IPS-20b (cell line): ENCODE measurements at regions not wholly inside any gene's neighbourhood (a gene's known extent, or its start where the extent isn't known, plus 50 kb on each side); places are given as distances from the start of the nearest gene placed in this dataset.

Experiments used
- H3K27ac ChIP-seq: one replicate; pipeline ENCODE4 v1.5.1; 2013; ENCODE audit warnings: low read length
- H3K27me3 ChIP-seq: 2 replicates; pipeline ENCODE4 v1.6.1; 2013; ENCODE audit warnings: mild to moderate bottlenecking, low read length, inconsistent platforms; ENCODE audit not compliant: insufficient read depth
- H3K36me3 ChIP-seq: 2 replicates; pipeline ENCODE4 v1.6.1; 2013; ENCODE audit warnings: low read depth, mild to moderate bottlenecking, inconsistent platforms, low read length, moderate library complexity; ENCODE audit not compliant: insufficient read depth
- H3K4me1 ChIP-seq: 2 replicates; pipeline ENCODE4 v1.6.1; 2013; ENCODE audit warnings: mild to moderate bottlenecking, control low read depth, inconsistent platforms, low read length, moderate library complexity; ENCODE audit not compliant: insufficient read depth
- H3K4me3 ChIP-seq: 2 replicates; pipeline ENCODE4 v1.5.1; 2013; ENCODE audit warnings: mild to moderate bottlenecking, low read length, inconsistent platforms
- H3K9ac ChIP-seq: 2 replicates; pipeline ENCODE4 v1.6.1; 2013; ENCODE audit warnings: low read depth, mild to moderate bottlenecking, inconsistent platforms, low read length, moderate library complexity
- H3K9me3 ChIP-seq: 2 replicates; pipeline ENCODE4 v1.6.1; 2013; ENCODE audit warnings: mild to moderate bottlenecking, low read depth, low read length, inconsistent platforms; ENCODE audit not compliant: insufficient read depth

- no peak overlapping the region for H3K27ac ChIP-seq
- H3K9ac ChIP-seq: no peak overlapping the region
- no peak overlapping the region for H3K4me3 ChIP-seq
- no peaks in the 10 kb centered on the region for H3K9me3 ChIP-seq
- no peaks in the 10 kb centered on the region for H3K36me3 ChIP-seq
- peaks cover 19% of the 10 kb centered on the region; the same call in 1 of the 2 replicates for H3K4me1 ChIP-seq
- H3K27me3 ChIP-seq: peaks cover 23% of the 10 kb centered on the region
These were observed 836.1 kb downstream of the GALC start for GRCh38 chr14:87156878-87157277.

DNA sequence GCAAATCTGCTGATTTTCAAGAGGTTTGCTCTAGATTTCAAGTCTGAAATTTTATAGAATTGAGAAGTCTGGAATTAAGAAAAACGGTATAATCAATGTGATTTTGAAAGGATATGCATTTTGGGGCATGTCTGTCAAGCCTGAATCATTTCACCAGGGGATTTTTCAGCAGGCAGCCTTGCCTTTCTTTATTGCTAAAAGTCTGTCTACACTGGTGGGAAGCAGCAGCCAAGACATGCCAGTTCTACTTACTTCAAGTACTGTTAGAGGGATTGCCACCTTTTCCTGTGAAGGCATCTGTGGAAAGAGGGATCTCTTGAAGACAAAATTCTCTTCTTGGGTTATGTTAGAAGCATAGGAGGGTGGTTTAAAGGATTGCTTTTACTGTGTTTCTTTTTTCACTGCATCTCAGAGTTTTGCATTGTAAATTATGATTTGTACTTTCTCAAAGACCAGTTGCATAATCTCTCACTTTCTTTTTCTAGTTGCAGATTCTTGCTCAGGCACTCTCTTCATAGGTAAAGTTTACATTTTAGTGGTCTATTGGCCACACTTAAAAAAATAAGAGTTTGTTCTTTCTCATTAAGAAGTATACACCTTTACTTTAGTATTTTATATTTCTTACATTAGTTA lies 837.0 kb downstream of the GALC start:
- no peak overlapping the region for H3K4me3 ChIP-seq
- no peak overlapping the region for H3K9ac ChIP-seq
- H3K36me3 ChIP-seq: no peaks in the 10 kb centered on the region
- no peaks in the 10 kb centered on the region for H3K9me3 ChIP-seq
- peaks cover 19% of the 10 kb centered on the region; the same call in 1 of the 2 replicates for H3K4me1 ChIP-seq
- H3K27ac ChIP-seq: no peak overlapping the region
- peaks cover 32% of the 10 kb centered on the region for H3K27me3 ChIP-seq

GRCh38 chr14:87153901-87154300 lies 839.1 kb downstream of the GALC start:
- Histone ChIP-seq H3K4me1 (peaks cover 31% of the 10 kb centered on the region; the same call in 1 of the 2 replicates), H3K4me3 (no peak overlapping the region), H3K9me3 (no peaks in the 10 kb centered on the region), H3K27ac (no peak overlapping the region), H3K27me3 (peaks cover 50% of the 10 kb centered on the region), H3K36me3 (no peaks in the 10 kb centered on the region), H3K9ac (no peak overlapping the region)

DNA sequence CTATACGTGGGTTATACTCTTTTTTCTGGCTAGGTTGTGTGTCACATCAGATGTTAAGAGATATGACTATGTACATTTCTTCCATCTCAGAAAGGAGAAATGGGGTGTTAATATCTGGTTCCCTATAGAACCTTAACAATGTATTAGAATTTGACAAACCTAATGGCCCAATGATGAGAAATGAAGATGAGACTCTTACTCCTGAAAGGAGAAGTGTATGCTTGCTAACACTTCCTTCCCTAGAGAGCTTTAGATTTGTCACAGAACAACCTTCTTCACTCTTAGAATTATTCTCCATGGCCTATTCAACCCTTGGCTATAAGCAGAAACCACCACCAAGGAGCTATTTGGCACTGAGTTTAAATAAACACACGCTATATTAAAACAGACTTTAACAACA lies 839.6 kb downstream of the GALC start:
- Histone ChIP-seq H3K27ac (no peak overlapping the region), H3K9ac (no peak overlapping the region), H3K27me3 (peaks cover 55% of the 10 kb centered on the region), H3K4me1 (peaks cover 35% of the 10 kb centered on the region; the same call in 1 of the 2 replicates), H3K4me3 (no peak overlapping the region), H3K36me3 (no peaks in the 10 kb centered on the region), H3K9me3 (no peaks in the 10 kb centered on the region)

- Histone ChIP-seq H3K36me3 (no peaks in the 10 kb centered on the region), H3K4me3 (no peak overlapping the region), H3K27ac (no peak overlapping the region), H3K9ac (no peak overlapping the region), H3K27me3 (peaks cover 62% of the 10 kb centered on the region), H3K4me1 (peaks cover 40% of the 10 kb centered on the region; the same call in 1 of the 2 replicates), H3K9me3 (no peaks in the 10 kb centered on the region)
These were observed 840.3 kb downstream of the GALC start for GRCh38 chr14:87152693-87153092.

DNA sequence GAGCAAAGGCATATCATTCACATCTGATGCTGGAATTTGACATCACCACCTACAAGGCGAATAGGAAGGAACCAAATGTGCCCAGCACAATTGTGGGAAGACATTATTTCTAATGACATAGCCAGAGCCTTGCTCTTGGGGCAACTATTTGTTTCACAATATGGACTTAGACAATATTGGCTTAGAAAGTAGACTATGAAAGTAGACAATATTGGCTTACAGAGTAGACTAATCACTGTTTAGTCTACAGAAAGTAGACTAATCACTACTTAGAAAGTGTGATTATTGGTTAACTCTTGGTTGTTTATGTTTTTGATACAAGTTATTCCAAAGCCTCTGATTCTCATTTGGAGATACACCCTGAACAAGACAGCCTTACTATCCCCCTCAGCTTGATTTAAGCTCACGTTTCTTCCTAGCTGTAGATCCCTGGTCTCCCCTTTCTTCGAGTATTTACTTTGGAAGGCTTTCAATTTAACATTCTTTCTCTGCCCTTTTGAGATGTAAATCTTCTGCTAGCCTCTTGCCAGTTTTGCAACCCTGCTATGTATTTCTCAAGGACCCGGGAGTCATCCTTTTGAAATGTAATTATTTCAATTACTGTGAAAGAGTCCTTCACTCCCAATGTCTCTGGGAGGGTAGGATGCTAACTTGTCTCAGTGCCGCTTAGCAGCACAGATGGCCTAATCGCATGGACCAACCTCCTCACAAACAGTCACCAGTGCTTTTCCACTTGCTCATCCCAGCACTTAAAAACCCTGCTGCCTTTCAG lies 843.2 kb downstream of the GALC start:
- Histone ChIP-seq H3K4me3 (peak overlapping the region; percentile 43; the same call in 1 of the 2 replicates), H3K27ac (no peak overlapping the region), H3K36me3 (no peaks in the 10 kb centered on the region), H3K9me3 (no peaks in the 10 kb centered on the region), H3K4me1 (peaks cover 36% of the 10 kb centered on the region; the same call in 1 of the 2 replicates), H3K27me3 (peaks cover 80% of the 10 kb centered on the region), H3K9ac (no peak overlapping the region)

DNA sequence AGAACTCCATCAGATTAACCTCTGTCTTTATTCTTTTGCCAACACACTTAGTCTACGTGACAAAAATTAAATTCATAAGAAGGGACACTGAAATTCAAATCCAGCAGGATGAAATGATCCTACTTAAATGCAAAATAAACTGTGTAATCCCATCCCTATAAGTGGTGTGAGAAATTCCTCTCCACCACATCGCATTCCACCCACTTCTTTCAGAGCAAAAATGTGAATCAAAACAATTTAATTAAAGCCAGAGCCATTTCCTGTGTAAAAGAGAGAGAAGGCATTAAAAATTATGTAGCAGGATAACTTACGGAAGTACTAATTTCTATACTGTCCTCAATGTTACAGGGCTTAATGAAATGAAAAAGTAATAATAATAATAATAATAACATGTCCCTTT lies 844.3 kb downstream of the GALC start:
- peaks cover 75% of the 10 kb centered on the region for H3K27me3 ChIP-seq
- H3K9ac ChIP-seq: no peak overlapping the region
- H3K9me3 ChIP-seq: no peaks in the 10 kb centered on the region
- no peaks in the 10 kb centered on the region for H3K36me3 ChIP-seq
- peaks cover 31% of the 10 kb centered on the region; the same call in 1 of the 2 replicates for H3K4me1 ChIP-seq
- H3K4me3 ChIP-seq: no peak overlapping the region
- H3K27ac ChIP-seq: no peak overlapping the region

DNA sequence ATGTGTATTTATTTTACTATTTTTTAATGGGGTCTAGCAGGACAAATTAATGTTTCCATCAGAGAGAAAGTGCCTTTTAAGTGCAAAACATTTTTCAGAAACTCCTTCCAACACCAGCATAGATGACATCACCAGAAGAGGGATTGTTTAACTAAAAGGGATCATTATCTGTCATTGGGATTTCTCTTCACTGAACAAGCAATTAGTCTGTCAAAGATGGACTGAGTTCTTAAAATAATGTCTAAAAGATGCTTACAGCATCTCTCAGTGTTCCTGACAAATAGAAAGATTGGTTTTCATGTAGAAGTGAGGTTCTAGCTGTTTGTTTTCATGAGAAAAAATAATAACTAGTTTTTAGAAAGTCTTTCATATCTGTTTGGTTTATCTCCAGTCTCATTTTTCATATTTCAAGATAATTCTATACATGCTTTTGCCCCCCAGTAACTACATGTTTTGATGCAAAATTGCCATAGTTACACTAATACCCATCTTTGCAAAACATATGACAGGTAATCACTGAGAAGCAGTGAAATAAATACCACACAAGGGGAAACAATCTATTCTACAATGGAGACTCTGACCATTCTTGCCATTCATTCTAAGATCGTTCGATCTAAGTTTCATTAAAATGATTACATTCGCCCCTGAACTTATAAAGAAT lies 850.3 kb downstream of the GALC start:
- H3K27ac ChIP-seq: no peak overlapping the region
- H3K27me3 ChIP-seq: peaks cover 18% of the 10 kb centered on the region
- H3K4me1 ChIP-seq: 0 out of 2 replicates have a peak, but pooled peaks cover 2% of the 10 kb centered on the region
- no peak overlapping the region for H3K9ac ChIP-seq
- H3K4me3 ChIP-seq: no peak overlapping the region
- H3K9me3 ChIP-seq: no peaks in the 10 kb centered on the region
- no peaks in the 10 kb centered on the region for H3K36me3 ChIP-seq

GRCh38 chr14:87141801-87142200 lies 851.2 kb downstream of the GALC start:
- Histone ChIP-seq H3K4me3 (no peak overlapping the region), H3K4me1 (0 out of 2 replicates have a peak, but pooled peaks cover 2% of the 10 kb centered on the region), H3K9me3 (no peaks in the 10 kb centered on the region), H3K36me3 (no peaks in the 10 kb centered on the region), H3K9ac (no peak overlapping the region), H3K27me3 (peaks cover 11% of the 10 kb centered on the region; the same call in 1 of the 2 replicates), H3K27ac (no peak overlapping the region)

DNA sequence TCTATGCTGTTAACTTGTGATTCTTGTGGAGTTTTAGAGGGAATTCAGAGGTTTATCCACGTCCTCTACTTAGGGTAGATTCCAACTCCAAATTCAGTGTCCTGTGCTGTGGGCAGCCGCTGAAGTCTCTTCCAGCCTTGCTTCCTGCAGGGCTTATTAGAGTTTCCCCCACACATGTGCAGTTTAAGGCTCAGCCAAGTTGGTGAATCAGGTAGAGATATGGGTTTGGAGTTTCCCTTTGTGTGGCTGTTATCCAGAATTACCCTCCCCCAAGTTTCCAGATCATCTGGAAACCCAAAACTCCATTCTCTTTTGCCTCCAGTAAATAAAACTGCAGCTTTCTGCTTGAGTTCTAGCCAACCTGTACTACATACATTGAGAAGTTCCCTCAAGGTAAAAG lies 853.7 kb downstream of the GALC start:
- Histone ChIP-seq H3K4me3 (no peak overlapping the region), H3K36me3 (no peaks in the 10 kb centered on the region), H3K9ac (no peak overlapping the region), H3K27ac (no peak overlapping the region), H3K9me3 (no peaks in the 10 kb centered on the region), H3K4me1 (no peaks in the 10 kb centered on the region), H3K27me3 (no peaks in the 10 kb centered on the region)

DNA sequence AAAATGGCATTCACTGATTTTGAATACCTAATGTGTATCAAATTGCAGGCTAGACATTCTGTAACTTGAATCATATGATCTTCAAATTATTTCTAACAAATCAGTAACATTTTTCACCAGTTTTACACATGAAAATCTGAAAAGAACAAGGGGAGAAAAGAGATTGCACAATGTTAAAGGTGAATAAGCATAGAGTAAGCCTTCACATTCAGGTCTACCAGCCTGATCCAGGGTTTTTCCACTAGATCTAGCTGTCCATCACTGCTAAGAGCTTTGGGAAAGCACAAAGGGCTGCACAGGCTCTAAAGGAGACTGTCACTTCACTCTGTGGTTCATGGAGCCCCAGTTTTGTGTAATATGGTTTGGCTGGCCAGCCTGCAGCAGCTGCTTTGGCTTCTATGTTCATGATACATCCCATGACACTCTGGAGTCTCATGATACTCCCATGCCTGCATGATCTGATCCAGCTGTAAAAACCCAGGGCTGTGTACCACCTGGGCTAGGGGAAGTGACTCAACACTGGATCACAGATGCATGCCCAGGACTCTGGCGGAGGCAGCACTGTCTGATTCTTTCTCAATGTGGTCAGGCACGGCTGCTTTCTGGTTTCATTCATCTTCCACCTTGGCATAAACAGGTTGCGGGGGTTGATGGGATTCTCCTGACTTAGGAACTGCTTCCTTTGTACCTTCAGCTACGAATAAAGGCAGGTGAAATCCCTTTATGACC lies 859.7 kb downstream of the GALC start:
- Histone ChIP-seq H3K9me3 (no peaks in the 10 kb centered on the region), H3K9ac (no peak overlapping the region), H3K36me3 (no peaks in the 10 kb centered on the region), H3K27me3 (no peaks in the 10 kb centered on the region), H3K4me1 (peaks cover 5% of the 10 kb centered on the region; the same call in 1 of the 2 replicates), H3K27ac (no peak overlapping the region), H3K4me3 (no peak overlapping the region)
